Natural killer cell (primary cell): ENCODE measurements at regions not wholly inside any gene's neighbourhood (a gene's known extent, or its start where the extent isn't known, plus 50 kb on each side); places are given as distances from the start of the nearest gene placed in this dataset.

Experiments
- ATAC-seq, 3 donors: fragments of 150-1000 bp in 2 of 3; fragments of 200-7000 bp in 1 of 3; cut with Tn5 transposase; 1 replicate in 1 of 3; 2 replicates in 2 of 3; pipeline ENCODE4 v1.10.0; 2021; ENCODE audit warnings: mild to moderate bottlenecking in 2 of 3, moderate library complexity in 2 of 3
- DNase-seq, 2 donors: peaks; one replicate each; pipeline versions ENCODE4 v3.0.0 to v3.0.0-alpha.2; 2013 to 2021; ENCODE audit warnings: mixed read lengths in 1 of 2
- H3K27ac ChIP-seq: one replicate; pipeline ENCODE4 v1.5.1; 2013; ENCODE audit warnings: mild to moderate bottlenecking, low read length
- H3K27me3 ChIP-seq: one replicate; pipeline ENCODE4 v1.6.1; 2013; ENCODE audit warnings: low read length; ENCODE audit not compliant: control insufficient read depth, insufficient read depth
- H3K36me3 ChIP-seq: one replicate; pipeline ENCODE4 v1.6.1; 2013; ENCODE audit warnings: low read length; ENCODE audit not compliant: control insufficient read depth, insufficient read depth
- H3K4me1 ChIP-seq: one replicate; pipeline ENCODE4 v1.6.1; 2013; ENCODE audit warnings: low read length; ENCODE audit not compliant: control insufficient read depth, insufficient read depth
- H3K4me3 ChIP-seq: one replicate; pipeline ENCODE4 v1.5.1; 2013; ENCODE audit warnings: low read length
- H3K9me3 ChIP-seq: one replicate; pipeline ENCODE4 v1.6.1; 2013; ENCODE audit warnings: low read length; ENCODE audit not compliant: control insufficient read depth, insufficient read depth
- H3K27ac Mint-ChIP-seq, 2 donors: one replicate each; pipeline ENCODE4 v1.8.0; 2022; ENCODE audit warnings: mild to moderate bottlenecking in 2 of 2, mixed read lengths in 2 of 2, moderate library complexity in 1 of 2
- H3K27me3 Mint-ChIP-seq, 2 donors: one replicate each; pipeline ENCODE4 v1.8.0; 2022; ENCODE audit warnings: low read depth in 2 of 2, mixed read lengths in 2 of 2
- H3K36me3 Mint-ChIP-seq: one replicate; pipeline ENCODE4 v1.8.0; 2022; ENCODE audit warnings: mixed read lengths
- H3K4me1 Mint-ChIP-seq, 2 donors: one replicate each; pipeline ENCODE4 v1.8.0; 2022; ENCODE audit warnings: mixed read lengths in 2 of 2
- H3K4me3 Mint-ChIP-seq: one replicate; pipeline ENCODE4 v1.8.0; 2022; ENCODE audit warnings: mild to moderate bottlenecking, moderate library complexity, mixed read lengths
- H3K9me3 Mint-ChIP-seq, 2 donors: one replicate each; pipeline ENCODE4 v1.8.0; 2022; ENCODE audit warnings: mixed read lengths in 2 of 2
- WGBS: methylation state at CpG from one replicate; pipeline ENCODE4 v1.1.7; 2013; ENCODE audit warnings: missing lambda C conversion rate; ENCODE audit not compliant: insufficient coverage; 5-methylcytosine and 5-hydroxymethylcytosine counted together
- intact Hi-C: fragments of 100-400 bp; cut with micrococcal nuclease; formaldehyde crosslinking; loops from one replicate; pipeline ENCODE4 v1.14.2; 2022
- TF ChIP-seq, protein P1 (sequence below): fragments of 200-600 bp; IDR thresholded peaks from one replicate; pipeline ENCODE4 v1.8.0; 2022; ENCODE audit warnings: antibody characterized with exemption

DNA sequence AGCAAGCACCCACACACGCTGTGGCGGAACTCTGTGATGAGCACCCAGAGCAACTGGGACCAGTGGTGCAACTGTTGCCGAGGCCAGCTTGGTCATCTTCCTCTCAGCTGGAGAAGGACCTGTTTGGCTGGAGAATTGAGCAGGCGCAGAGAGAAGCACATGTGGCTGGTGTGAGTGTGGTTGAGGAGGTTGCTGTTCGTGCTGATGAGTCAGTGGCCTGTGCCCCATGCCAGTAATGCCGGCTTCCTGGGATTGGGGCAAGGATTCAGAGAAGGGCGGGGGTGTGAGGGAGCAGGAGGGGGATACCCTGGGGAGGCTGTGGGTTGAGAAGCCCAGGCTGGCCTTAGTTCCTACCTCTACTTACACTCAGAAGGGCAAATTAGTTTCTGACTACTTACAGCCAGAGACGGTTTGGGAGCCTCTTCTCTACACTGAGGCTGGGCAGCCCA is 57.5 kb upstream of the EPS8L3 start:
- H3K9me3 ChIP-seq: no peaks in the 10 kb centered on the region
- no peak overlapping the region for H3K27ac ChIP-seq
- 79% methylated on average over 7 of the region's 8 CpGs for WGBS
- DNase-seq: no peak
- intact Hi-C loops: no loop called here
- Mint-ChIP-seq H3K27ac (no peak overlapping the region), H3K4me3 (no peak overlapping the region), H3K4me1 (peaks cover 8 to 17% of the 10 kb centered on the region in 2 donors), H3K27me3 (peaks cover 8 to 13% of the 10 kb centered on the region in 2 donors), H3K36me3 (no peaks in the 10 kb centered on the region), H3K9me3 (no peaks in the 10 kb centered on the region)
- no peaks in the 10 kb centered on the region for H3K27me3 ChIP-seq
- H3K4me1 ChIP-seq: peaks cover 38% of the 10 kb centered on the region
- peak in 2 of 3 donors; percentile 39 to 53 for ATAC-seq
- TF ChIP-seq, protein P1, sequence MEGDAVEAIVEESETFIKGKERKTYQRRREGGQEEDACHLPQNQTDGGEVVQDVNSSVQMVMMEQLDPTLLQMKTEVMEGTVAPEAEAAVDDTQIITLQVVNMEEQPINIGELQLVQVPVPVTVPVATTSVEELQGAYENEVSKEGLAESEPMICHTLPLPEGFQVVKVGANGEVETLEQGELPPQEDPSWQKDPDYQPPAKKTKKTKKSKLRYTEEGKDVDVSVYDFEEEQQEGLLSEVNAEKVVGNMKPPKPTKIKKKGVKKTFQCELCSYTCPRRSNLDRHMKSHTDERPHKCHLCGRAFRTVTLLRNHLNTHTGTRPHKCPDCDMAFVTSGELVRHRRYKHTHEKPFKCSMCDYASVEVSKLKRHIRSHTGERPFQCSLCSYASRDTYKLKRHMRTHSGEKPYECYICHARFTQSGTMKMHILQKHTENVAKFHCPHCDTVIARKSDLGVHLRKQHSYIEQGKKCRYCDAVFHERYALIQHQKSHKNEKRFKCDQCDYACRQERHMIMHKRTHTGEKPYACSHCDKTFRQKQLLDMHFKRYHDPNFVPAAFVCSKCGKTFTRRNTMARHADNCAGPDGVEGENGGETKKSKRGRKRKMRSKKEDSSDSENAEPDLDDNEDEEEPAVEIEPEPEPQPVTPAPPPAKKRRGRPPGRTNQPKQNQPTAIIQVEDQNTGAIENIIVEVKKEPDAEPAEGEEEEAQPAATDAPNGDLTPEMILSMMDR: no peak
- no peaks in the 10 kb centered on the region for H3K36me3 ChIP-seq
- H3K4me3 ChIP-seq: no peak overlapping the region

GRCh38 chr1:109819906-109820305 is 56.2 kb upstream of the EPS8L3 start:
- Histone ChIP-seq H3K27me3 (no peaks in the 10 kb centered on the region), H3K27ac (no peak overlapping the region), H3K9me3 (peaks cover 6% of the 10 kb centered on the region), H3K4me1 (peaks cover 38% of the 10 kb centered on the region), H3K36me3 (no peaks in the 10 kb centered on the region), H3K4me3 (no peak overlapping the region)
- TF ChIP-seq, protein P1: no peak
- H3K4me1 Mint-ChIP-seq: peaks cover 0 to 11% of the 10 kb centered on the region in 2 donors
- H3K27me3 Mint-ChIP-seq: peaks cover 8 to 13% of the 10 kb centered on the region in 2 donors
- peaks cover 2 to 4% of the 10 kb centered on the region in 2 donors for H3K9me3 Mint-ChIP-seq
- DNase-seq (no peak), ATAC-seq (no peak)
- intact Hi-C loops: no loop called here
- H3K4me3 Mint-ChIP-seq: no peak overlapping the region
- WGBS: 93% methylated on average over 3 of the region's 3 CpGs
- no peaks in the 10 kb centered on the region for H3K36me3 Mint-ChIP-seq
- H3K27ac Mint-ChIP-seq: no peak overlapping the region

GRCh38 chr1:109818988-109819764 is 55.5 kb upstream of the EPS8L3 start:
- DNase-seq (no peak), ATAC-seq (no peak)
- Histone ChIP-seq H3K4me3 (no peak overlapping the region), H3K36me3 (no peaks in the 10 kb centered on the region), H3K9me3 (peaks cover 6% of the 10 kb centered on the region), H3K27me3 (no peaks in the 10 kb centered on the region), H3K27ac (no peak overlapping the region), H3K4me1 (peaks cover 32% of the 10 kb centered on the region)
- Mint-ChIP-seq H3K4me3 (no peak overlapping the region), H3K27me3 (peaks cover 8 to 10% of the 10 kb centered on the region in 2 donors), H3K4me1 (peaks cover 0 to 11% of the 10 kb centered on the region in 2 donors), H3K9me3 (peaks cover 2 to 4% of the 10 kb centered on the region in 2 donors), H3K27ac (no peak overlapping the region), H3K36me3 (no peaks in the 10 kb centered on the region)
- WGBS: 93% methylated on average over 9 of the region's 9 CpGs
- TF ChIP-seq, protein P1: no peak
- intact Hi-C loops: no loop called here
